GM12865 (cell line): ENCODE measurements at regions not wholly inside any gene's neighbourhood (a gene's known extent, or its start where the extent isn't known, plus 50 kb on each side); places are given as distances from the start of the nearest gene placed in this dataset.
"Not testable (repeated sequence)": the region's sequence is repeated elsewhere in the genome, so short reads cannot be mapped to it uniquely, and the experiment has no call there.

Experiments used
- DNase-seq: peaks from one replicate; pipeline ENCODE4 v3.0.0; 2010; ENCODE audit warnings: low read depth
- H3K4me3 ChIP-seq: 2 replicates; pipeline ENCODE4 v1.5.1; 2011; ENCODE audit warnings: mild to moderate bottlenecking, low read depth, low read length, control low read depth
- TF ChIP-seq, protein P1 (sequence below): IDR thresholded peaks from 2 replicates; pipeline ENCODE4 v1.5.1; 2011; ENCODE audit warnings: low read length, control low read depth, low read depth, inconsistent platforms; ENCODE audit not compliant: insufficient read depth; ENCODE audit errors: missing control alignments

DNA sequence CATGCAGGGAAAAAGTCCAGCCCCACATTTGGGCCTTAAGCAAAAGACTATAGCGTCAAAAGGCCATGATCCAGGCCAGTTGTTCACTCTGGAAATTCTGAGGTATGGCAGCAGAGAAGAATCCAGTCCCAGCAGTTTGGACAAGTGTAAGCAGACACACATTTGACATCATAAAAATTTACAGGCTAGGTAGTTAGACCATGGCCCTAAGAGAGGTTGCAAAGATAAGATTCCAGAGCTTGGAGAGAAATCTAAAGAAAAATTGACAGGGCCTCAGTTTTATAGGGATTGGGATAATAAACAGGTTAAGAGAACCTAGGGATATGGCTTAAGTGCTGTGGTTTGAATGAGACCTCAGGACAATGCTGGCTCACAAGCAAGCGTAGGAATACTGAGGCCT, 884.4 kb upstream of the SORCS1 start:
- H3K4me3 ChIP-seq = no peak overlapping the region; the same call in 1 of the 2 replicates
- DNase-seq = no peak
- TF ChIP-seq, protein P1, sequence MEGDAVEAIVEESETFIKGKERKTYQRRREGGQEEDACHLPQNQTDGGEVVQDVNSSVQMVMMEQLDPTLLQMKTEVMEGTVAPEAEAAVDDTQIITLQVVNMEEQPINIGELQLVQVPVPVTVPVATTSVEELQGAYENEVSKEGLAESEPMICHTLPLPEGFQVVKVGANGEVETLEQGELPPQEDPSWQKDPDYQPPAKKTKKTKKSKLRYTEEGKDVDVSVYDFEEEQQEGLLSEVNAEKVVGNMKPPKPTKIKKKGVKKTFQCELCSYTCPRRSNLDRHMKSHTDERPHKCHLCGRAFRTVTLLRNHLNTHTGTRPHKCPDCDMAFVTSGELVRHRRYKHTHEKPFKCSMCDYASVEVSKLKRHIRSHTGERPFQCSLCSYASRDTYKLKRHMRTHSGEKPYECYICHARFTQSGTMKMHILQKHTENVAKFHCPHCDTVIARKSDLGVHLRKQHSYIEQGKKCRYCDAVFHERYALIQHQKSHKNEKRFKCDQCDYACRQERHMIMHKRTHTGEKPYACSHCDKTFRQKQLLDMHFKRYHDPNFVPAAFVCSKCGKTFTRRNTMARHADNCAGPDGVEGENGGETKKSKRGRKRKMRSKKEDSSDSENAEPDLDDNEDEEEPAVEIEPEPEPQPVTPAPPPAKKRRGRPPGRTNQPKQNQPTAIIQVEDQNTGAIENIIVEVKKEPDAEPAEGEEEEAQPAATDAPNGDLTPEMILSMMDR = no peak

DNA sequence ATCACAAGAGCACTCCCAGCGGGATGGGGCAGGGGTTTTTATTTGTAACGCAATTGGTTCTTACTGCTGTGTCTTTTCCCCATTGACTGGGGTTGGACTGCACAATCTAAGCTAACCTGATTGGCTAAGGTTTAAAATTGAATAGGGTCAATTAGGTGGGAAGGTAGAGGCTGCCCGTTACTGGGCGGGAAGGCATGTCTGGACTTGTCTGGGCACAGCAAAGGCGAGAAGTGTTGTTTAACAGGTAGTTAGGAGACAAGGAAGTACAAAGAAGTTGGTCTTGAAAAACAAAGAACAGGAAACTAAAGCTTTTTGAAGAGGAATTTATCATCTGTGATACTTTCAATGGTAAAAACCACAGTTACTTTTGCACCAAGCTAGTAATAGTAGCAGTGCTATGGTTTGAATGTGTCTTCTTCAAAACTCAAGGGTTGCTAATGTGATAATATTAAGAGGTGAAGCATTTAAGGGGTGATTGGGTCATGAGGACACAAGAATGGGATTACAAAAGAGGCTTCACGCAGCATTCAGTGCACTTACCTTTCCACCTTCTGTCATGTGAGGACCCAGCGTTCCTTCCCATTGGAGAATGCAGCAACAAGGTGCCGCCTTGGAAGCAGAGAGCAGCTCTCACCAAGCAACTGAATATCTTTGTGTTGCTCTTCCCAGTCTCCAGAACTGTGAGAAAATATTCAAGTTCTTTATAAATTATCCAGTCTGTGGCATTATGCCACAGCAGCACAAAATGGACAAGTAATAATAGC, 875.5 kb upstream of the SORCS1 start:
- DNase-seq = peak; percentile 64
- TF ChIP-seq, protein P1 = no peak
- H3K4me3 ChIP-seq = no peak overlapping the region

DNA sequence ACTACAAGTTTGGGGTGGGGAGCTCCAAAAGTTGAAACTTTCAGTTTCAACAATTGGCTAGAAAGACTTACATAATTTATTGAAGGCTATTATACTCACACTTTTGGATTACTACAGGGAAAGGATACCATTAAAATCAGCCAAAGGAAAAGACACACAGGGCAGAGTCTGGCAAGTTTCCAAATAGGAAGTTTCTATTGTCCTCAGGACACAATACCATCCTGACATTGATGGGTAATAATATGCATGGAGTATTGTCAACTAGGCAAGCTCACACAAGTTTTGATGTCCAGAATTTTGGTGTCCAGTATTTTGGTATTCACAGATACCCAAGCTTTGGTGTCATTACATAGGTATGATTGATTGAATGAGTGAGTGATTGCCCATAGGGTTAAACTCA, 872.6 kb upstream of the SORCS1 start:
- TF ChIP-seq, protein P1 = no peak
- DNase-seq = no peak

DNA sequence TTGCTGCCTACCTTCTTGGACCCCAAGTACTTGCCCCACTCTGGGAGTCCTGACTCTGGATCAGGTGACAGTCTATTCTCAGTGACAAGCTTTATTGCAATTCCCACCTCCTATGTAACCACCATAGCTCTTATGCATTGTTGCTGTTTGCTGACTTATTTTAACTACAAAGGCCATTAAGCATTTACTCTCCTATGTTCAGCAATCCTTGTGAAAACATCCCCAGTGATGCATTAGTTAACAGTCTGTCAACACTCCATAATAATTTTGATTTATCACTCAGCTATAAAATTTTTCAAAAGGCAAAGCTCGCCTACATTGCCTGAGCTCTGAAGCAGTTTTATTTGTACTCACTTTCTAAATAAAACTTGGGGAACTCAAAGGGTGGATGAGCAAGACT, 871.8 kb upstream of the SORCS1 start:
- no peak overlapping the region for H3K4me3 ChIP-seq
- TF ChIP-seq, protein P1 = no peak
- DNase-seq = no peak

More for the DNA sequence above, 872.6 kb upstream of the SORCS1 start:
- H3K4me3 ChIP-seq = no peak overlapping the region

DNA sequence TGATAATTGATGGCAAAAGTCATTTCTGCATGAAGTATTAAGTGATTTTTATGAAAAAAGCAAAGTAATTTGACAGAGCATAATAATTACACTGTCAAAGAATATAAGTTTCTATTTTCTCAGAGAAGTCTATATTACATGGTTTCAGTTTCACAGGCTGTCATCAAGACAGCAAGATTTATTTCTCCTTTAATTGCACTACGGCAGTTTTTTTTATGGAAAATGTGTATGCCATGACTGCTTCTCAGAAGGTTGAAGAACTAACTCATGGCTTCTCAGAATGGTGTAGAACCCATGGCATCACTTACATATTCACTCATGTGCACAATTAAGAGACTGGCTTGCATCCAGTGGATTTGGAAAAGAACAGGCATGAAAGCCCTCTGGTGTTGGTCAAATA, 870.3 kb upstream of the SORCS1 start:
- H3K4me3 ChIP-seq = no peak overlapping the region
- TF ChIP-seq, protein P1 = no peak
- no peak for DNase-seq

DNA sequence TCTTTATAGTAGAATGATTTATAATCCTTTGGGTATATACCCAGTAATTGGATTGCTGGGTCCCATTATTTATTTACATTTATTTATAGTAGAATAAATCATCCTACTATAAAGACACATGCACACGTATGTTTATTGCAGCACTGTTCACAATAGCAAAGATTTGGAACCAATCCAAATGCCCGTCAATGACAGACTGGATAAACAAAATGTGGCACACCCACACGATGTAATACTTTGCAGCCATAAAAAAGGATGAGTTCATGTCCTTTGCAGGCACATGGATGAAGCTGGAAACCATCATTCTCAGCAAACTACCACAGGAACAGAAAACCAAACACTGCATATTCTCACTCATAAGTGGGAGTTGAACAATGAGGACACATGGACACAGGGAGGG, 869.0 kb upstream of the SORCS1 start:
- H3K4me3 ChIP-seq, DNase-seq: not testable (repeated sequence)

DNA sequence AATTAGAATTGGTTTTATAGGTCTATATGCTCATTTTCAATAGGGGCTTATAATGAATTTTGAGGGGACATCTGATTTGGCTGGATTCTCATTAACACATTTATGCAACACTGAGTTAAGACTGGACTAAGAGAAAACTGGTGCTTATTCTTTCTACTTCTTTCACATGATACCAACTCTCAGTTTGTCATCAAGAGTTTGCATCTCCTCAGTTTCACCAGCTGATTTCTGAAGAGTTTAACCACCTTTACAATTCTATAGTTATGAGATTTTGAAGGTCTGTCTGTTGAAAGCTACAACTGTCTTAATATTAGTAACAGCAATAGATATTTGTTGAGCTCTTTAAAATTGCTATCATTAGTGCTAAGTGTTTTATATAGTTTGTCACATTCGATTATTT, 867.0 kb upstream of the SORCS1 start:
- DNase-seq = no peak
- H3K4me3 ChIP-seq = no peak overlapping the region
- TF ChIP-seq, protein P1 = no peak
